K562 (cell line): ENCODE measurements at regions not wholly inside any gene's neighbourhood (a gene's known extent, or its start where the extent isn't known, plus 50 kb on each side); places are given as distances from the start of the nearest gene placed in this dataset.

ENCODE experiments used
- ATAC-seq: fragments of 200-7000 bp; cut with Tn5 transposase; 3 replicates; pipeline ENCODE4 v1.9.1; 2020; ENCODE audit warnings: moderate library complexity
- BruUV-seq: library from RNA; stranded (reverse); fragments of 400-500 nt; replicated peaks from 2 replicates; lab custom pipeline; 2021; lab: Mats Ljungman, UMichigan
- CTCF ChIA-PET: fragments of 300-600 bp; formaldehyde crosslinking; extraction: SDS; loops from one replicate; lab custom pipeline; 2021; ENCODE audit warnings: low intra/inter-chr PET ratio; lab: Yijun Ruan, JAX
- POLR2A ChIA-PET: fragments of 300-600, 350-650 bp; sonication (Branson Sonifier 250); formaldehyde crosslinking; extraction: SDS; loops from one replicate; lab custom pipeline; 2021; ENCODE audit warnings: antibody characterized with exemption, inconsistent platforms; lab: Yijun Ruan, JAX
- DNase-seq, 4 experiments: peaks; one replicate each; pipeline versions ENCODE4 v3.0.0 to v3.0.0-alpha.2; 2011 to 2018; ENCODE audit warnings: low spot score in 3 of 4, mixed read lengths in 3 of 4; ENCODE audit errors: extremely low read depth in 1 of 4
- FAIRE-seq: peaks from 2 replicates; lab custom pipeline; 2011; peaks lifted over from hg19 to GRCh38; lab: Jason Lieb, UNC
- H2AFZ ChIP-seq: 2 replicates; pipeline ENCODE4 v1.6.0; 2011; ENCODE audit warnings: low read depth, low read length, control low read depth, inconsistent platforms
- H3K27ac ChIP-seq: fragments of 200-600 bp; 3 replicates; pipeline ENCODE4 v1.8.0; 2011; ENCODE audit warnings: low read depth, mild to moderate bottlenecking, control low read depth, inconsistent platforms, low read length, moderate library complexity, mixed read lengths; ENCODE audit errors: extremely low read depth
- H3K27me3 ChIP-seq, 2 experiments: fragments of 300-600 bp in 1 of 2; 2 replicates in 1 of 2; 3 replicates in 1 of 2; pipeline versions ENCODE4 v1.6.0 to v1.8.0; 2011; ENCODE audit warnings: inconsistent platforms in 2 of 2, low read length in 2 of 2, mild to moderate bottlenecking in 1 of 2, mixed read lengths in 1 of 2, moderate library complexity in 1 of 2; ENCODE audit not compliant: control insufficient read depth in 2 of 2, insufficient read depth in 2 of 2
- H3K36me3 ChIP-seq: fragments of 300-600 bp; 3 replicates; pipeline ENCODE4 v1.8.0; 2011; ENCODE audit warnings: mild to moderate bottlenecking, low read length, inconsistent platforms; ENCODE audit not compliant: control insufficient read depth, insufficient read depth
- H3K4me1 ChIP-seq, 2 experiments: fragments of 200-600 bp in 1 of 2; replicated peaks in 1 of 2; 2 replicates in 1 of 2; 3 replicates in 1 of 2; pipeline versions ENCODE4 v1.5.1 to v1.8.0; 2011; ENCODE audit warnings: inconsistent platforms in 2 of 2, low read length in 2 of 2, mild to moderate bottlenecking in 1 of 2, mixed read lengths in 1 of 2, moderate library complexity in 1 of 2; ENCODE audit not compliant: control insufficient read depth in 2 of 2, insufficient read depth in 2 of 2
- H3K4me2 ChIP-seq: 2 replicates; pipeline ENCODE4 v1.6.1; 2011; ENCODE audit warnings: low read length, control low read depth, inconsistent platforms, mixed read lengths; ENCODE audit not compliant: insufficient read depth
- H3K4me3 ChIP-seq: fragments of 200-600 bp; sonication (generic), shearing (Covaris generic); 2 replicates; pipeline ENCODE4 v1.5.1; 2016; ENCODE audit warnings: control low read depth, inconsistent platforms
- H3K79me2 ChIP-seq: fragments of 200-600 bp; 3 replicates; pipeline ENCODE4 v1.8.0; 2011; ENCODE audit warnings: low read length, inconsistent platforms; ENCODE audit not compliant: control insufficient read depth, insufficient read depth
- H3K9ac ChIP-seq, 2 experiments: 2 replicates each; pipeline versions ENCODE4 v1.6.0 to v1.6.1; 2011; ENCODE audit warnings: low read depth in 2 of 2, low read length in 2 of 2, control low read depth in 1 of 2, inconsistent platforms in 1 of 2, mild to moderate bottlenecking in 1 of 2, mixed read lengths in 1 of 2; ENCODE audit not compliant: insufficient read depth in 1 of 2
- H3K9me1 ChIP-seq: one replicate; pipeline ENCODE4 v1.6.0; 2011; ENCODE audit warnings: inconsistent platforms, mild to moderate bottlenecking, low read length, moderate library complexity; ENCODE audit not compliant: control insufficient read depth, insufficient read depth
- H3K9me3 ChIP-seq: replicated peaks from 2 replicates; pipeline ENCODE4 v1.5.1; 2011; ENCODE audit warnings: low read depth, low read length, inconsistent platforms; ENCODE audit not compliant: control insufficient read depth, insufficient read depth
- H4K20me1 ChIP-seq: replicated peaks from 2 replicates; pipeline ENCODE4 v1.6.1; 2011; ENCODE audit warnings: low read length, inconsistent platforms, mixed read lengths; ENCODE audit not compliant: control insufficient read depth, insufficient read depth
- ESRRB ChIP-seq: fragments of 250-450 bp; sonication (Bioruptor Pico); IDR thresholded peaks from 2 replicates; pipeline ENCODE4 v1.5.0; 2020; ENCODE audit warnings: mild to moderate bottlenecking, moderate library complexity, borderline replicate concordance
- IRF1 ChIP-seq: sonication (generic); formaldehyde crosslinking; IDR thresholded peaks from 2 replicates; pipeline ENCODE4 v1.8.0; 2022; ENCODE audit warnings: missing genetic modification reagents, mild to moderate bottlenecking, borderline replicate concordance
- KAT2B ChIP-seq: IDR thresholded peaks from one replicate; pipeline ENCODE4 v1.6.1; 2012; ENCODE audit warnings: low read depth, mild to moderate bottlenecking, control low read depth, inconsistent platforms, low read length, moderate library complexity
- KAT7 ChIP-seq: sonication (generic); formaldehyde crosslinking; IDR thresholded peaks from 2 replicates; pipeline ENCODE4 v1.8.0; 2022; ENCODE audit warnings: missing genetic modification reagents, mild to moderate bottlenecking, borderline replicate concordance
- KLF16 ChIP-seq: IDR thresholded peaks from 2 replicates; pipeline ENCODE4 v1.6.1; 2016; ENCODE audit warnings: antibody characterized with exemption
- L3MBTL2 ChIP-seq: fragments of 450-650 bp; IDR thresholded peaks from 2 replicates; pipeline ENCODE4 v1.6.1; 2016; ENCODE audit warnings: mild to moderate bottlenecking, moderate library complexity
- NR3C1 ChIP-seq: sonication (generic); formaldehyde crosslinking; IDR thresholded peaks from 2 replicates; pipeline ENCODE4 v1.8.1; 2022; ENCODE audit warnings: missing genetic modification reagents
- NR4A1 ChIP-seq, 2 experiments: fragments of 250-450 bp in 1 of 2; fragments of 450-650 bp in 1 of 2; sonication (Bioruptor Pico) in 1 of 2; IDR thresholded peaks; 2 replicates each; pipeline versions ENCODE4 v1.4.0 to v1.6.1; 2016 to 2020; ENCODE audit warnings: mild to moderate bottlenecking in 2 of 2, missing compliant biosample characterization in 1 of 2, missing genetic modification characterization in 1 of 2, moderate library complexity in 1 of 2
- PCBP1 ChIP-seq: fragments of 200-400 bp; formaldehyde crosslinking; IDR thresholded peaks from 2 replicates; pipeline ENCODE4 v1.6.1; 2018; ENCODE audit warnings: mild to moderate bottlenecking, low read depth, low read length; ENCODE audit not compliant: poor library complexity, severe bottlenecking
- SNIP1 ChIP-seq: fragments of 450-650 bp; IDR thresholded peaks from 2 replicates; pipeline ENCODE4 v1.7.1; 2017; ENCODE audit warnings: low read depth, mild to moderate bottlenecking
- SNRNP70 ChIP-seq: fragments of 200-400 bp; formaldehyde crosslinking; optimal IDR thresholded peaks from 2 replicates; pipeline ENCODE3; 2017; ENCODE audit warnings: low read depth, low read length
- THRA ChIP-seq: fragments of 450-650 bp; IDR thresholded peaks from 2 replicates; pipeline ENCODE4 v1.6.1; 2017; ENCODE audit warnings: mild to moderate bottlenecking, moderate library complexity
- YY1 ChIP-seq, 3 experiments: IDR thresholded peaks; 2 replicates each; pipeline ENCODE4 v1.6.1; 2011; ENCODE audit warnings: low read length in 2 of 3, mild to moderate bottlenecking in 2 of 3, moderate library complexity in 2 of 3, borderline replicate concordance in 1 of 3, control low read depth in 1 of 3, low read depth in 1 of 3; ENCODE audit not compliant: insufficient read depth in 3 of 3, insufficient replicate concordance in 2 of 3, control insufficient read depth in 1 of 3, insufficient read length in 1 of 3; ENCODE audit errors: extremely low read depth in 1 of 3
- ZNF583 ChIP-seq: fragments of 250-450 bp; sonication (Bioruptor Pico); IDR thresholded peaks from 2 replicates; pipeline ENCODE4 v1.4.0; 2020
- ZNF766 ChIP-seq: fragments of 200-800 bp; sonication (Bioruptor generic); conservative IDR thresholded peaks from 2 replicates; pipeline ENCODE4 v1.6.1; 2016; ENCODE audit warnings: missing genetic modification characterization, missing compliant biosample characterization
- WGBS: fragments of 100-300 bp; shearing (Covaris generic); methylation state at CpG from one replicate; pipeline ENCODE4 v1.1.6; 2016; ENCODE audit warnings: low coverage, mixed read lengths; ENCODE audit not compliant: insufficient coverage; ENCODE audit errors: missing lambda C conversion rate; 5-methylcytosine and 5-hydroxymethylcytosine counted together
- in situ Hi-C: fragments of 300-500 bp; cut with MboI; formaldehyde crosslinking; loops from 4 replicates; pipeline ENCODE4 v1.15.0; 2018; ENCODE audit warnings: inconsistent platforms, mixed read lengths
- intact Hi-C: fragments of 100-400 bp; cut with micrococcal nuclease; formaldehyde crosslinking; loops from 2 replicates; pipeline ENCODE4 v1.14.2; 2022

- H2AFZ ChIP-seq = no peak overlapping the region
- intact Hi-C loops = no loop called here
- no peaks in the 10 kb centered on the region for H3K9me3 ChIP-seq
- no peaks in the 10 kb centered on the region for H3K27me3 ChIP-seq
- H3K4me1 ChIP-seq = no peaks in the 10 kb centered on the region
- DNase-seq (no peak), ATAC-seq (no peak), FAIRE-seq (no peak)
- H3K9ac ChIP-seq = no peak overlapping the region
- WGBS = 5% methylated on average over 1 of the region's 1 CpG
- ChIA-PET CTCF (no interaction called here), POLR2A (no interaction called here)
- H4K20me1 ChIP-seq = no peaks in the 10 kb centered on the region
- H3K4me3 ChIP-seq = no peak overlapping the region
- H3K36me3 ChIP-seq = no peaks in the 10 kb centered on the region
- no peak overlapping the region for H3K27ac ChIP-seq
- H3K79me2 ChIP-seq = no peaks in the 10 kb centered on the region
- no peaks in the 10 kb centered on the region for H3K9me1 ChIP-seq
- TF ChIP-seq NR3C1 (no peak), ZNF766 (no peak), IRF1 (no peak), KAT7 (CRISPR knock-in tag) (no peak), PCBP1 (no peak), KLF16 (no peak), THRA (no peak), L3MBTL2 (no peak), NR4A1 (CRISPR knock-in tag; IDR thresholded peaks at IDR 0.05) (no peak), NR4A1 (tag; IDR thresholded peaks at IDR 0.05) (no peak), SNRNP70 (no peak), ESRRB (CRISPR knock-in tag) (no peak), ZNF583 (CRISPR knock-in tag) (no peak), KAT2B (no peak), YY1 (IDR thresholded peaks at IDR 0.05; ENCODE audit: borderline replicate concordance in 1 of 3, control insufficient read depth in 1 of 3, extremely low read depth in 1 of 3, insufficient read depth in 3 of 3, insufficient read length in 1 of 3, insufficient replicate concordance in 2 of 3, low read depth in 1 of 3, low read length in 2 of 3) (no peak), SNIP1 (no peak)
- H3K4me2 ChIP-seq = no peak overlapping the region
- no TSS peak for BruUV-seq
- in situ Hi-C loops = no loop called here
These were observed 191.5 kb upstream of the CELF2 start for GRCh38 chr10:10826125-10826524.
